ENCODE measurements at regions not wholly inside any gene's neighbourhood (a gene's known extent, or its start where the extent isn't known, plus 50 kb on each side); places are given as distances from the start of the nearest gene placed in this dataset.

DNA sequence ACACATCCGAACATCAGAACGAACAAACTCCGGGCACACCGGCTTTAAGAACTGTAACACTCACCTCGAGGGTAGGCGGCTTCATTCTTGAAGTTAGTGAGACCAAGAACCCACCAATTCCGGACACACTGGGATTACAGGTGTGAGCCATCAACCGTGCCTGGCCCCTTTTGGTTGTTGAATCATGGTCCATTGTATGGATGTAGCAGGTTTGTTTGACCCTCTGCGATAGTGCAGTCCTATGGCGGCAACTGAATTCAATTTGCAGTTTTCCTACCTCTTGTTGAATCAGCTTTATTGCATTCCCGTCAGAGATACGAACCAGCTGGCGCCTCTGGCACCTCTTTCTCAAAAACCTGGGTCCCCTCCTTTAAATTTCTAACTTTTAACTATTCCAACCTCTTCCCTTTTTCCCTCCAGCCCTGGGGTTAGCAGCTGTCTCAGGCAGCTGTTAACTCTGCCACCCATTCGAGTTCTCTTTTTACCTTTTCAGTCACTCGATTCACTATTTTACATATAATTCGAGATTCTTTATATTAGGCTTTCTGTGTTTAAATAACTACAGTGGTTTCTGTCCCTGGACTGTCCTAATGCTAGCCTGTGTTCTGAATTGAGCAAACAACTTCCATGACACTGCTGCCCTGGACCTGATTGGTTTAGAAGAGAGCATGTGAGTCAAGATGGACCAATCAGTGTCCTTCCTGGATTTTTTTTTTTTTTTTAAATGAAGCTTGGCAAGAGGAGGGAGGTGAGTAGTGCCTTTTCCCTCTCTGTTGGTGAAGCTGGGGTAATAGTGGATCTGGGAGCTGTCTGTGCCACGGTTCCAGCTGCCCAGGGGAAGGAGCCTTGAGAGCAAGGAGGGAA, 261.5 kb downstream of the PCNX1 start:
- no peak overlapping the region for H3K4me3 ChIP-seq
- in situ Hi-C loops (cut with MboI) (no loop called here), intact Hi-C loops (cut with micrococcal nuclease) (no loop called here)
- no peaks in the 10 kb centered on the region for H3K79me2 ChIP-seq (ENCODE audit: control insufficient read depth, insufficient read depth, low read length)
- FAIRE-seq (no peak), ATAC-seq (peak; percentile 80), DNase-seq (ENCODE audit: extremely low read depth in 1 of 4, low spot score in 3 of 4) (peak; percentile 8 to 59 (median 22))
- H3K4me2 ChIP-seq (ENCODE audit: insufficient read depth, low read length): no peak overlapping the region
- ChIA-PET POLR2A (no interaction called here), CTCF (ENCODE audit: low intra/inter-chr PET ratio) (interaction anchor here (0.6 kb wide), 1 partner anchor 216 kb away, joined by 3 read pairs; no protein-coding TSS in a partner anchor)
- no peaks in the 10 kb centered on the region for H3K9me3 ChIP-seq (replicated peaks; ENCODE audit: control insufficient read depth, insufficient read depth, low read depth, low read length)
- no TSS peak for BruUV-seq (replicated peaks)
- H3K27me3 ChIP-seq (ENCODE audit: control insufficient read depth in 2 of 2, insufficient read depth in 2 of 2, low read length in 2 of 2): peaks cover 2 to 12% of the 10 kb centered on the region in 2 experiments; a peak in 4 of 5 replicates
- H2AFZ ChIP-seq (ENCODE audit: low read depth, low read length): peak overlapping the region; percentile 37; the same call in 1 of the 2 replicates
- H3K4me1 ChIP-seq (replicated peaks in 1 of 2; ENCODE audit: control insufficient read depth in 2 of 2, insufficient read depth in 2 of 2, low read length in 2 of 2): no peaks in the 10 kb centered on the region; a peak in 1 of 5 replicates
- no peak overlapping the region for H3K27ac ChIP-seq (ENCODE audit: extremely low read depth, low read depth, low read length)
- no peaks in the 10 kb centered on the region for H4K20me1 ChIP-seq (replicated peaks; ENCODE audit: control insufficient read depth, insufficient read depth, low read length)
- H3K36me3 ChIP-seq (ENCODE audit: control insufficient read depth, insufficient read depth, low read length): no peaks in the 10 kb centered on the region
- no peak overlapping the region for H3K9ac ChIP-seq (ENCODE audit: insufficient read depth in 1 of 2, low read depth in 2 of 2, low read length in 2 of 2)
- no peaks in the 10 kb centered on the region for H3K9me1 ChIP-seq (ENCODE audit: control insufficient read depth, insufficient read depth, low read length)
- WGBS (ENCODE audit: insufficient coverage, low coverage, missing lambda C conversion rate): 38% methylated on average over 13 of the region's 17 CpGs
- TF ChIP-seq CCAR2 (IDR thresholded peaks at IDR 0.05; ENCODE audit: low read depth, low read length) (no peak), ZNF23 (CRISPR knock-in tag; IDR thresholded peaks at IDR 0.05) (no peak), ZNF384 (IDR thresholded peaks at IDR 0.05; ENCODE audit: low read depth, low read length) (peak; percentile 62), NFYB (IDR thresholded peaks at IDR 0.05; ENCODE audit: extremely low read depth, insufficient read length) (peak; percentile 43), RREB1 (CRISPR knock-in tag; IDR thresholded peaks at IDR 0.05) (no peak), EGR1 (conservative IDR thresholded peaks at IDR 0.05) (no peak), MTA2 (IDR thresholded peaks at IDR 0.05; ENCODE audit: low read depth) (no peak), ZSCAN29 (IDR thresholded peaks at IDR 0.05) (no peak), ZNF707 (CRISPR knock-in tag; conservative IDR thresholded peaks at IDR 0.05) (no peak)
- TF ChIP-seq, protein P1, sequence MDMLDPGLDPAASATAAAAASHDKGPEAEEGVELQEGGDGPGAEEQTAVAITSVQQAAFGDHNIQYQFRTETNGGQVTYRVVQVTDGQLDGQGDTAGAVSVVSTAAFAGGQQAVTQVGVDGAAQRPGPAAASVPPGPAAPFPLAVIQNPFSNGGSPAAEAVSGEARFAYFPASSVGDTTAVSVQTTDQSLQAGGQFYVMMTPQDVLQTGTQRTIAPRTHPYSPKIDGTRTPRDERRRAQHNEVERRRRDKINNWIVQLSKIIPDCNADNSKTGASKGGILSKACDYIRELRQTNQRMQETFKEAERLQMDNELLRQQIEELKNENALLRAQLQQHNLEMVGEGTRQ (CRISPR knock-in tag; IDR thresholded peaks at IDR 0.05): peak; percentile 62
- TF ChIP-seq, protein P2, sequence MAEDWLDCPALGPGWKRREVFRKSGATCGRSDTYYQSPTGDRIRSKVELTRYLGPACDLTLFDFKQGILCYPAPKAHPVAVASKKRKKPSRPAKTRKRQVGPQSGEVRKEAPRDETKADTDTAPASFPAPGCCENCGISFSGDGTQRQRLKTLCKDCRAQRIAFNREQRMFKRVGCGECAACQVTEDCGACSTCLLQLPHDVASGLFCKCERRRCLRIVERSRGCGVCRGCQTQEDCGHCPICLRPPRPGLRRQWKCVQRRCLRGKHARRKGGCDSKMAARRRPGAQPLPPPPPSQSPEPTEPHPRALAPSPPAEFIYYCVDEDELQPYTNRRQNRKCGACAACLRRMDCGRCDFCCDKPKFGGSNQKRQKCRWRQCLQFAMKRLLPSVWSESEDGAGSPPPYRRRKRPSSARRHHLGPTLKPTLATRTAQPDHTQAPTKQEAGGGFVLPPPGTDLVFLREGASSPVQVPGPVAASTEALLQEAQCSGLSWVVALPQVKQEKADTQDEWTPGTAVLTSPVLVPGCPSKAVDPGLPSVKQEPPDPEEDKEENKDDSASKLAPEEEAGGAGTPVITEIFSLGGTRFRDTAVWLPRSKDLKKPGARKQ (CRISPR knock-in tag; IDR thresholded peaks at IDR 0.05): no peak

Measured in K562 (cell line).